ENCODE measurements at regions not wholly inside any gene's neighbourhood (a gene's known extent, or its start where the extent isn't known, plus 50 kb on each side); places are given as distances from the start of the nearest gene placed in this dataset.

DNA sequence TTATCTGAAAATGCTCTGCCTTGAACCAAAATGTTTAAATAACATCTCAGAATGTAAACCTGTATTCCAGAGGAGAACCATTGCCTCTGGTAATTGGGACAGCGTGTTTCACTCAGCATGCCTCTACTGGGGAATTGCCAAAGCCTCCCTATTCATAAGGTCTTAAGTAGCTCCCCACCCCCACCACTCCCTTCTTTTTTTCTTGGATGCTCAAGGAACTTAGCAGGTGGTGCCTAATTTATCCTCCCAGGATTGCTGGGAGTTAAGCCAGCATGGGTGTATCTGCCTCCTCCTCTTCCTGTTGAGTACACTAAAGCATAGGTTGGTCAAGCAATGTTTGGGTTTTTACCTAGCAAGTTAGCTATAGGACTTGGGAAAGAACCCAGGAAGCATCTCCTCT, 220.2 kb downstream of the DMAC1 start:
- no peak for DNase-seq
- Histone ChIP-seq H3K4me3 (no peak overlapping the region), H3K4me1 (ENCODE audit: low read depth) (no peaks in the 10 kb centered on the region), H3K9me3 (no peaks in the 10 kb centered on the region), H3K36me3 (ENCODE audit: low read depth) (no peaks in the 10 kb centered on the region)
- intact Hi-C loops (cut with DNase I, micrococcal nuclease): no loop called here
- TF ChIP-seq, protein P1, sequence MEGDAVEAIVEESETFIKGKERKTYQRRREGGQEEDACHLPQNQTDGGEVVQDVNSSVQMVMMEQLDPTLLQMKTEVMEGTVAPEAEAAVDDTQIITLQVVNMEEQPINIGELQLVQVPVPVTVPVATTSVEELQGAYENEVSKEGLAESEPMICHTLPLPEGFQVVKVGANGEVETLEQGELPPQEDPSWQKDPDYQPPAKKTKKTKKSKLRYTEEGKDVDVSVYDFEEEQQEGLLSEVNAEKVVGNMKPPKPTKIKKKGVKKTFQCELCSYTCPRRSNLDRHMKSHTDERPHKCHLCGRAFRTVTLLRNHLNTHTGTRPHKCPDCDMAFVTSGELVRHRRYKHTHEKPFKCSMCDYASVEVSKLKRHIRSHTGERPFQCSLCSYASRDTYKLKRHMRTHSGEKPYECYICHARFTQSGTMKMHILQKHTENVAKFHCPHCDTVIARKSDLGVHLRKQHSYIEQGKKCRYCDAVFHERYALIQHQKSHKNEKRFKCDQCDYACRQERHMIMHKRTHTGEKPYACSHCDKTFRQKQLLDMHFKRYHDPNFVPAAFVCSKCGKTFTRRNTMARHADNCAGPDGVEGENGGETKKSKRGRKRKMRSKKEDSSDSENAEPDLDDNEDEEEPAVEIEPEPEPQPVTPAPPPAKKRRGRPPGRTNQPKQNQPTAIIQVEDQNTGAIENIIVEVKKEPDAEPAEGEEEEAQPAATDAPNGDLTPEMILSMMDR (IDR thresholded peaks at IDR 0.05): no peak
- no peak for ATAC-seq

DNA sequence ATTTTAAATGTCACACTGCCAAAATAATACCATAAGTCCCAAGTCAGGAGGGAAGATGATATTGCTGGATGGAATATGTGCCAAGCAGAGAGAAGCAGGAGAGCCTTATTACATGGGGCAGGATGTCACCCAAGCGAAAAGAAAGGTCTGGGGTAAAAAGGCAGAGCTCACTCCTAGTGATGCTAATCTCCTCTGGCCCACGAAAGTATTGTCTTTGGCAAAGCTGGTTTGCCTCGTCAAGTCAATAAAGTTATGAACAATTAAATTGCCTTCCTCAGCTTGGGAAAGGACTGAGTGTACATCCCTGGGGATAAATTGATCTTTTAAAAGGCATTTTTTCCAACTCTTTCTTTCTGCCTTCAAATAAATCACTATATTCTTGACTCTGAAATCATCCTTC, 220.6 kb downstream of the DMAC1 start:
- Histone ChIP-seq H3K36me3 (ENCODE audit: low read depth) (no peaks in the 10 kb centered on the region), H3K4me3 (no peak overlapping the region), H3K4me1 (ENCODE audit: low read depth) (no peaks in the 10 kb centered on the region), H3K9me3 (no peaks in the 10 kb centered on the region)
- DNase-seq (no peak), ATAC-seq (no peak)
- TF ChIP-seq, protein P1 (IDR thresholded peaks at IDR 0.05): no peak
- intact Hi-C loops (cut with DNase I, micrococcal nuclease): no loop called here

DNA sequence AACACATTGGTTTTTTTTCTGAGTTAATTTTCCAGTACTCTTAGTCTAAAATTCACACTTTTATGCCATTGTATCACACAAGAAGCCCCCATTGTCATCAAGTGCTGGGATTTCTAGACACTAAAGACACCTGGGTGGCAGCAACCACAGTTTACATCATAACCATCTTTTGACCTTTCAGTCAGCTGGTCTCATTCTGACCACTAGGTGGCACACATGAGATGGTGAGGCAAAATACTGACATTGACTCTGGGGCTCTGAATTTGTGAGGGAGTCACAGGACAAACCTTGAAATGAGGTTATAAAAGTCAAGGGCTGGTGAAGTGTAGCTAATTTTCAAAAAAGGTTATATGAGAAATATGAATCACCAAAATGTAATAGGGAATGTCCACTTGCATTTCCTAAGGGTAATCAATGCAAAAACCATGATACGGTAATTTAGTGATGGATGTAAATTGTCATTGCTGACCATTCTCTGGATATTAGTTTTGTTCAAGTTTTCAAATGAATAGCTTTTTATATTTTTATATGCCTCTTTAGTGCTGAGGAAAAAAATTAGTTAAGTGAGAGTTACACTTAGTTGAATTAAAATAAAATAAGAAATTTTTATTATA, 229.4 kb downstream of the DMAC1 start:
- TF ChIP-seq, protein P1 (IDR thresholded peaks at IDR 0.05): peak; percentile 59

DNA sequence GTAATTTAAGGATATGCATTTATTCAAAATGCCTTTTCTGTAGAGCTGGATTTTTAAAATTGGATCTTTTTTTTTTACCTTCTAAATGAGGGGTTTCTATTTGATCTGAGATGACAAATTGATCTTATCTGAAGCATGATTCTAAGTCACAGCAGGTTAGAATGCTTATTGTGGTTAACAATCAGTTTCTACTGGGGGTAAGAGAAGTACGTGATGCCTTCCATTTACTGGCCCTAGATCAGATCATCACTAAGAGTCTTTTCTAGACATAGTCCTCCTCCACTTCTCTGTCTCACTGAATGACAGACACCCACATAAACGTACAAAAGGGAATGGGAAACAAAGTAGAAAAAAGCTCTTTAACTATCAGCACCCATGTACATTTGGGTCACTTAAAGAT, 231.9 kb downstream of the DMAC1 start:
- intact Hi-C loops (cut with DNase I, micrococcal nuclease): no loop called here
- no peak for DNase-seq
- TF ChIP-seq, protein P1 (IDR thresholded peaks at IDR 0.05): no peak
- H3K4me1 ChIP-seq (ENCODE audit: low read depth): no peaks in the 10 kb centered on the region
- no peak for ATAC-seq
- H3K4me3 ChIP-seq: no peak overlapping the region
- H3K9me3 ChIP-seq: no peaks in the 10 kb centered on the region
- H3K36me3 ChIP-seq (ENCODE audit: low read depth): no peaks in the 10 kb centered on the region

More for the DNA sequence above, 229.4 kb downstream of the DMAC1 start:
- Histone ChIP-seq H3K4me1 (ENCODE audit: low read depth) (no peaks in the 10 kb centered on the region), H3K36me3 (ENCODE audit: low read depth) (no peaks in the 10 kb centered on the region), H3K9me3 (no peaks in the 10 kb centered on the region), H3K4me3 (no peak overlapping the region)
- peak; percentile 78 for ATAC-seq
- intact Hi-C loops (cut with DNase I, micrococcal nuclease): no loop called here
- peak in 1 of 3 donors; percentile 86 for DNase-seq

DNA sequence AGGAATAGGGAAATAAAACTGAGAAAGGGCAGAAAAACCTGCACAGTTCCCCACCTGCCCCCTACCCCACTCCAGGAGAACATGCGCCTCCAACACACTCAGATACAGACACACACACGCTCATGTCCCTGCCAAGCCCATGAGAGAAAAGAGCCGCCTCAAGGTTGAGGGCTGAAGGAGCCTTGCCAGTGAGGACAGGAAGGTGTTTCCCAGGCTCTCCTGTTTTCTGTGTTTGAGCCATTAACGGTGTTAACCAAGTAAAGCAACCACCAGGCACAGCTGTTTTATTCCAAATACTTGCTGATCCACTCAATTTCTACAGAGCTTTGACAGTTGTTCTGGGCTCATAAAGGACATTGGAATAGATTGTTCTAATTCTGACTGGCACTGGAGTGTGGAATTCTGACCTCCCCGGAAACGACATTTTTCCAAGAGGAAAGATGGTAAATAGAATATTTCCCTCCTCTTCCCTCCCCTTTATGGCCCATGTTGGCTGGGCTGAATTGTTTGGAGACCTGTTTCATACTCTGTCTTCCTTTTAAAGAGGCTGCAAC, 238.0 kb downstream of the DMAC1 start:
- H3K36me3 ChIP-seq (ENCODE audit: low read depth): no peaks in the 10 kb centered on the region
- DNase-seq: no peak
- no peak overlapping the region for H3K4me3 ChIP-seq
- TF ChIP-seq, protein P1 (IDR thresholded peaks at IDR 0.05): no peak
- ATAC-seq: no peak
- intact Hi-C loops (cut with DNase I, micrococcal nuclease): no loop called here
- no peaks in the 10 kb centered on the region for H3K4me1 ChIP-seq (ENCODE audit: low read depth)
- no peaks in the 10 kb centered on the region for H3K9me3 ChIP-seq

Data from mucosa of descending colon (tissue), 3 donors.